ENCODE measurements at regions not wholly inside any gene's neighbourhood (a gene's known extent, or its start where the extent isn't known, plus 50 kb on each side); places are given as distances from the start of the nearest gene placed in this dataset.
"Not testable (repeated sequence)": the region's sequence is repeated elsewhere in the genome, so short reads cannot be mapped to it uniquely, and the experiment has no call there.

- DNase-seq = no peak
Observed at GRCh38 chr3:94735354-94735753, 672.5 kb downstream of the NSUN3 start.

- no peak for DNase-seq
Observed at GRCh38 chr3:94737116-94737515, 674.3 kb downstream of the NSUN3 start.

GRCh38 chr3:94739420-94739819 is 676.6 kb downstream of the NSUN3 start:
- no peak for DNase-seq

GRCh38 chr3:94758751-94759150 is 695.9 kb downstream of the NSUN3 start:
- DNase-seq = no peak

- no peak for DNase-seq
Observed at GRCh38 chr3:94772402-94772801, 709.5 kb downstream of the NSUN3 start.

- DNase-seq = no peak
Observed at GRCh38 chr3:94775746-94776145, 712.9 kb downstream of the NSUN3 start.

GRCh38 chr3:94776401-94776915 is 713.6 kb downstream of the NSUN3 start:
- no peak for DNase-seq

- DNase-seq = no peak
Observed at GRCh38 chr3:94778289-94778688, 715.4 kb downstream of the NSUN3 start.

GRCh38 chr3:94778814-94779494 is 716.1 kb downstream of the NSUN3 start:
- DNase-seq = no peak

- no peak for DNase-seq
Observed at GRCh38 chr3:94779699-94780098, 716.8 kb downstream of the NSUN3 start.

GRCh38 chr3:94784274-94784673 is 721.4 kb downstream of the NSUN3 start:
- DNase-seq = no peak

GRCh38 chr3:94787066-94787465 is 724.2 kb downstream of the NSUN3 start:
- DNase-seq = no peak

GRCh38 chr3:94787734-94788270 is 724.9 kb downstream of the NSUN3 start:
- DNase-seq = no peak

GRCh38 chr3:94794563-94794962 is 731.7 kb downstream of the NSUN3 start:
- no peak for DNase-seq

GRCh38 chr3:94799420-94800060 is 736.7 kb downstream of the NSUN3 start:
- no peak for DNase-seq

- DNase-seq = no peak
Observed at GRCh38 chr3:94811836-94812235, 749.0 kb downstream of the NSUN3 start.

- DNase-seq = no peak
Observed at GRCh38 chr3:94821241-94821640, 758.4 kb downstream of the NSUN3 start.

- no peak for DNase-seq
Observed at GRCh38 chr3:94822298-94822697, 759.4 kb downstream of the NSUN3 start.

GRCh38 chr3:94846251-94846650 is 783.4 kb downstream of the NSUN3 start:
- DNase-seq = not testable (repeated sequence)

GRCh38 chr3:94862703-94863102 is 799.8 kb downstream of the NSUN3 start:
- no peak for DNase-seq

- no peak for DNase-seq
Observed at GRCh38 chr3:94869059-94869547, 806.2 kb downstream of the NSUN3 start.

- no peak for DNase-seq
Observed at GRCh38 chr3:94873751-94874150, 810.9 kb downstream of the NSUN3 start.

GRCh38 chr3:94875149-94875548 is 812.3 kb downstream of the NSUN3 start:
- no peak for DNase-seq

- no peak for DNase-seq
Observed at GRCh38 chr3:94887065-94887464, 824.2 kb downstream of the NSUN3 start.
